ENCODE measurements at regions not wholly inside any gene's neighbourhood (a gene's known extent, or its start where the extent isn't known, plus 50 kb on each side); places are given as distances from the start of the nearest gene placed in this dataset.
"Not testable (repeated sequence)": the region's sequence is repeated elsewhere in the genome, so short reads cannot be mapped to it uniquely, and the experiment has no call there.

DNA sequence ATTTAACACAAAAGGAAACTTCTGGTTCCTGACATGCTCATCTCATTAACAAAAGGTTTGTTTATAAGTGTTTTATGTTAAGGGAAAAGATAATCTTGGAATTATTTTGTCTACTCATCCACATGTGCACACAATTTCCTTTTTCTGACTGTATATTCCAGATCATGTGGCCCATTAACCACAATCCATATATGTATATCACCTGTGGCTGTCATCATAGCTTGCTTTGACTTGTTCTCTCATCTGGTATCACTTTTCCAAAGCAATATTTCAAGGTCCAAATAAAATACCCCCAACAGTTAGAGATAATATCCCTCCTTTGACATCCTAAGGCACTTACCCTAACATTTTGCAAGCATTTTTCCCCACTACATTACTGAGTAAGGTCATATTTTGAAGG, 856.1 kb downstream of the CDH11 start:
- Histone ChIP-seq H3K79me2 (ENCODE audit: control insufficient read depth, insufficient read depth, low read length, unreplicated experiment) (no peaks in the 10 kb centered on the region), H2AFZ (ENCODE audit: low read length, unreplicated experiment) (no peak overlapping the region)

DNA sequence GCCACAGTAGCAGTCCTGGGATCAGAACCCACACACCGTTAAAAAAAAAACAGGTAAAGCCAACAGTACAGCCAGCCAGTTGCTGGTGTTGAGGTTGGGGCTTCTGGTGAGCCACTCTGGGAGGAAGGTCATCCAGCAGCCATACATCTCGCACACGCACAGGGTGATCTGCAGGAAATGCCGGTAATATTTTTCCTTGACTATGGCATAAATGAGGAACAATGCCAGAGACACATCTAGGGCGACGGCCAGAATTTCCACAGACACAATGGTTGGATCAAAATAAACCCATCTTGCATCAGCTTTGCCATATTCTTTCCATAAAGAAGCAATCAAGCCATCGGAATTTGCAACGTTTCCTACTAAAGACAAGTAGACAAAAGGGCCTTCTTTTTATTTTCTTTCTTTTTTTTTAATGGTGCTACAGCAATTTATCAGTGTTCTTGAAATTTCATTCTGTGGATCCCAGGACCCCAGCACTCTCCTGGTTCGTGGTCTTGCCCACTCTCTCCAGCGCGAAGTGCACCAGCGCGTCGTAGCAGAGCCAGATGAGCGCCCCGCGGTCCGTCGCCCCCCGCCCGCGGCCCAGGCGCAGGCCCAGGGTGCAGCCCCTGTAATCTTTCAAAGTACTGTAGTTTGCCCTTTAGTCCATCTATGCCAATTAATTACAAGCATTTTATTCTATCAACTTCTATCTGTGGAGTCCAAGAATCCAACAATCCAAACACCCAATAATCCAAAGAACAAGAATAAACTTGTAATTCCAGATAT, 861.0 kb downstream of the CDH11 start:
- H3K79me2 ChIP-seq (ENCODE audit: control insufficient read depth, insufficient read depth, low read length, unreplicated experiment); H3K4me1 ChIP-seq (ENCODE audit: control insufficient read depth, insufficient read depth, low read length, unreplicated experiment); H3K36me3 ChIP-seq (ENCODE audit: insufficient read depth, low read length); H3K27me3 ChIP-seq (ENCODE audit: insufficient read depth, low read length); H3K27ac ChIP-seq (ENCODE audit: low read depth, low read length); H2AFZ ChIP-seq (ENCODE audit: low read length, unreplicated experiment); H3K4me3 ChIP-seq (ENCODE audit: low read depth, low read length): not testable (repeated sequence)

More for the DNA sequence above, 856.1 kb downstream of the CDH11 start:
- Histone ChIP-seq H3K4me3 (ENCODE audit: low read depth, low read length) (no peak overlapping the region), H3K27ac (ENCODE audit: low read depth, low read length) (no peak overlapping the region), H3K4me1 (ENCODE audit: control insufficient read depth, insufficient read depth, low read length, unreplicated experiment) (no peaks in the 10 kb centered on the region), H3K27me3 (ENCODE audit: insufficient read depth, low read length) (no peaks in the 10 kb centered on the region), H3K36me3 (ENCODE audit: insufficient read depth, low read length) (no peaks in the 10 kb centered on the region)

DNA sequence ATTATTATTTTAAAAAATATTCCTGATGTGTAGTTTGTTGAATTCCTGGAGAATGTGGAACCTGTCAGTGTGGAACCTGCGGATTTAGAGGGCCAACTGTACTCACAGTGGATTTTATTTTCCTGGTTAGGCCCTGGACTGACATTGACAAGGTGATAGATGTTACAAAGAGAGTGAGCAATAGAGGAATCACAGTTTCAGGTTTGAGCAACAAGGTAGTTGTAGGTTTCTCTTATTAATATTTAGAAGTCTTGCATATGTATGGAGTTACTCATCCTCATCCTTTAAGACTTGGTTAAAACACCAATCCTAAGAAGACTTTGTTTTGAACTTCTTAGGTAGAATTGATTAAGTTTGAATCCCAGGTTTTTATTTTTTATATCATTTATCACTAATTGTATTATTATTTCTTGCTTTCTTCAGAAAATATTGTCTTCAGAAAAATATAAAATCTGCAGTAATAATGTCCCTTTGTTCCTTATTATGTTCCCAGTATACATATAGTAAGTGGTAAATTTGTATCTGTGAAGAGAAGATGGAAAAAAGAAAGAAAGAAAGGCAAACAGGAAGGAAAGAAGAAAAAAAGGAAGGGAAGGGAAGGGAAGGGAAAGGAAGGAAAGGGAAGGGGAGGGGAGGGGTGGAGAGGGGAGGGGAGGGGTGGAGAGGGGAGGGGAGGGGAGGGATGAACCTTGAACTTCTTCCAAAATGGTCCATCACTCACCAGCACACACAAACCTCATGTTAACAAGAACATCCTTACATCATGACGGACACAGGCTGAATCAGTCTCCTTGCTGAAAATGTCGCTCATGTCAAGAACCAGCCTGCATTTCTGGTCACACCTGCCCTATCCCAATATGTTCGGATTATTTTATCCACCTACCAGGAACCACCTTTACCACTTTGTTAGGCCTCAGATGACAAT, 867.2 kb downstream of the CDH11 start:
- Histone ChIP-seq H3K79me2 (ENCODE audit: control insufficient read depth, insufficient read depth, low read length, unreplicated experiment) (no peaks in the 10 kb centered on the region), H3K4me3 (ENCODE audit: low read depth, low read length) (no peak overlapping the region), H3K27ac (ENCODE audit: low read depth, low read length) (no peak overlapping the region), H3K4me1 (ENCODE audit: control insufficient read depth, insufficient read depth, low read length, unreplicated experiment) (peaks cover 3% of the 10 kb centered on the region), H3K27me3 (ENCODE audit: insufficient read depth, low read length) (no peaks in the 10 kb centered on the region), H3K36me3 (ENCODE audit: insufficient read depth, low read length) (no peaks in the 10 kb centered on the region), H2AFZ (ENCODE audit: low read length, unreplicated experiment) (no peak overlapping the region)

DNA sequence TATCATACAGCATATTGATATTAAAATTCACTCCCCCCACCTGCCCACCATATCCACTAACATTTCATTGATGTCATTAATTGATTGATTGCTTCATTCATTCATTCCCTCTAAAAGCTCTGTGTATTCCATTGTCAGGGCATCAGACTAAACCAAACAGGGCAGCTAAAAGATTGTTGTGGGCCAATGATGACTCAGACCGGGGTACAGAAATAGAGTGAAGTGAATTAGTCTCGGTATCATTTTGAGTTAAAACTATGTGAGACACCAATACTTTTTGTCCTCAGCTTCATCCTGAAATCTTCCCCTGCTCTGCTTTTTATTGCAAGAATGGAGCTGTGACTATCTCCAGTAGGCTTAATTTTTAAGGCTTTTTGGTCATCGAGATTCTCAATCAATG, 868.3 kb downstream of the CDH11 start:
- Histone ChIP-seq H3K36me3 (ENCODE audit: insufficient read depth, low read length) (no peaks in the 10 kb centered on the region), H3K27me3 (ENCODE audit: insufficient read depth, low read length) (no peaks in the 10 kb centered on the region), H3K79me2 (ENCODE audit: control insufficient read depth, insufficient read depth, low read length, unreplicated experiment) (no peaks in the 10 kb centered on the region), H3K4me3 (ENCODE audit: low read depth, low read length) (no peak overlapping the region), H2AFZ (ENCODE audit: low read length, unreplicated experiment) (no peak overlapping the region), H3K27ac (ENCODE audit: low read depth, low read length) (no peak overlapping the region), H3K4me1 (ENCODE audit: control insufficient read depth, insufficient read depth, low read length, unreplicated experiment) (peaks cover 3% of the 10 kb centered on the region)

DNA sequence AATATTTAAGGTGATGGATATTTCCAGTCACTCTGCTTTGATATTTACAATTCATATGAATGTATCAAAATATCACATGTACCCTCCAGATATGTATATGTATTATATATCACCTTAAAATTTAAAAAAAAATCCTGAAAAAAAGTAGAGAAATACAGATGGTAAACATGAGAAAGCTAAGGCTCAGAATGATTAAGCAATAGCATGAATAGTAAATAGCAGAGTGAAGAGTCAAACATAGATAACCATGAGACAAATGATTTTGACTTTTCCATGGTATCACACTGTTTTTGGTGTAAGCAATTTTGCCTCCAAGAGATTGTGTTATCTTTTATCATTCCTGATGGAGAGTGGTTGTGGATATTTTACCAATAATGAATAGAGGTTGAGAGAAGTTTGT, 868.8 kb downstream of the CDH11 start:
- no peaks in the 10 kb centered on the region for H3K36me3 ChIP-seq (ENCODE audit: insufficient read depth, low read length)
- no peaks in the 10 kb centered on the region for H3K27me3 ChIP-seq (ENCODE audit: insufficient read depth, low read length)
- H3K27ac ChIP-seq (ENCODE audit: low read depth, low read length): no peak overlapping the region
- H3K4me1 ChIP-seq (ENCODE audit: control insufficient read depth, insufficient read depth, low read length, unreplicated experiment): peaks cover 3% of the 10 kb centered on the region
- H2AFZ ChIP-seq (ENCODE audit: low read length, unreplicated experiment): no peak overlapping the region
- H3K4me3 ChIP-seq (ENCODE audit: low read depth, low read length): no peak overlapping the region
- H3K79me2 ChIP-seq (ENCODE audit: control insufficient read depth, insufficient read depth, low read length, unreplicated experiment): no peaks in the 10 kb centered on the region

DNA sequence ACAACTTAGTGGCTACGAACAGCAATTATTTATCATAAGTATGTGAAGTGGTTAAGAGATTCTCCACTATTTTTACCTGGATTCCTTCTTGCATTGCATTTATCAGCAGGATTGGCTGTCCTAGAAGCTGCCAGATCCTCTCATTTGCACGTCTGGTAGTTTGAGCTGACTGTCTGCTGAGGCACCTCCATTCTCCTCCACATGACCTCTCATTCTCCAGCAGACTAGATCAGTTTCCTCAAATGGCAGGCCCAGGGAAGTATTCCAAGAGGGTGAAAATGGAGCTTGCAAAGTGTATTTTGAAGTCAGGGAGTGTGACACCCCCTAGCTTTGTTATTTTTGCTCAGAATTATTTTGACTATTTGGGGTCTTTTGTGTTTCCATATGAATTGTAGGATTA, 870.1 kb downstream of the CDH11 start:
- Histone ChIP-seq H3K36me3 (ENCODE audit: insufficient read depth, low read length) (no peaks in the 10 kb centered on the region), H3K27me3 (ENCODE audit: insufficient read depth, low read length) (no peaks in the 10 kb centered on the region), H3K79me2 (ENCODE audit: control insufficient read depth, insufficient read depth, low read length, unreplicated experiment) (no peaks in the 10 kb centered on the region), H2AFZ (ENCODE audit: low read length, unreplicated experiment) (no peak overlapping the region), H3K4me1 (ENCODE audit: control insufficient read depth, insufficient read depth, low read length, unreplicated experiment) (peaks cover 3% of the 10 kb centered on the region), H3K4me3 (ENCODE audit: low read depth, low read length) (no peak overlapping the region), H3K27ac (ENCODE audit: low read depth, low read length) (no peak overlapping the region)

DNA sequence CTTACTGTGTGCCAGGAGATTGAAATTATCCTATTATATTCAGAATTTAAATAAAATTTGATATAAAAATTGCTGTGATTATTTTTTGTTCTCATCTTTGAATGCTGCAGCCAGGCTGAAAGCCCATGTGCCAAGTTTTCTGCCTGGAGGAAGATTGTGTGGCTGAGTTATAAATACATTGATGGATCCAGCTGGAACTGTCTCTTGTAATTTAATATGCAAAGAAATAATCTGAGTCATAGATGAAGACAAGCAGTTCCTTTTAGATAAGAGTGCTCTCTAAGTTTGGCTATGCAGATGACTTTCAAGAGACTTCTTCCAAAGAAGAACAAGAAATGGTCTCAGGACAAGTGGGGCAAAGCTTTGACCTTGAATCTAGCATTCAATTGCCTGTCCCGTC, 871.0 kb downstream of the CDH11 start:
- Histone ChIP-seq H2AFZ (ENCODE audit: low read length, unreplicated experiment) (no peak overlapping the region), H3K27ac (ENCODE audit: low read depth, low read length) (no peak overlapping the region), H3K4me3 (ENCODE audit: low read depth, low read length) (no peak overlapping the region)

DNA sequence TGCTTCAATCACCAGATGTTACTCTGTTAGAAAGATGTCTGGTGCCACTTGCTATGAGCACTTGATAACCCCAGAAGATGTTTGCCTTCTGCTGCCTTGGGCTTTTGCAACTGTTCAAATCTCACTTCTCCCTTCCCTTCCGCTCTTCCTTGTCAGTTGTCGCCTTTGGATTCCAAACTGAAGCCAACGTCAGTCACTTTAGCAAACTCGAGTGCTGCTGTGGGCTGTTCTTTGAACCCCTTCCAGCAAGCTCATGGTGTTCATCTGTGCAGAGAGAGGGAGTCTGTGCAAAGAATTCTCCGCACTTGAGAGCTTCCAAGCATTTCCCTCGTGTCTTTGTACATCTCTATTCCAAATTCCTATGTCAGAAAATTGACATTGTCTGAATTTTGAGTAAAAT, 879.4 kb downstream of the CDH11 start:
- no peaks in the 10 kb centered on the region for H3K79me2 ChIP-seq (ENCODE audit: control insufficient read depth, insufficient read depth, low read length, unreplicated experiment)
- no peaks in the 10 kb centered on the region for H3K27me3 ChIP-seq (ENCODE audit: insufficient read depth, low read length)
- no peak overlapping the region for H3K27ac ChIP-seq (ENCODE audit: low read depth, low read length)
- no peak overlapping the region for H2AFZ ChIP-seq (ENCODE audit: low read length, unreplicated experiment)
- H3K4me1 ChIP-seq (ENCODE audit: control insufficient read depth, insufficient read depth, low read length, unreplicated experiment): no peaks in the 10 kb centered on the region
- no peaks in the 10 kb centered on the region for H3K36me3 ChIP-seq (ENCODE audit: insufficient read depth, low read length)
- no peak overlapping the region for H3K4me3 ChIP-seq (ENCODE audit: low read depth, low read length)

More for the DNA sequence above, 871.0 kb downstream of the CDH11 start:
- Histone ChIP-seq H3K27me3 (ENCODE audit: insufficient read depth, low read length) (no peaks in the 10 kb centered on the region), H3K79me2 (ENCODE audit: control insufficient read depth, insufficient read depth, low read length, unreplicated experiment) (no peaks in the 10 kb centered on the region), H3K4me1 (ENCODE audit: control insufficient read depth, insufficient read depth, low read length, unreplicated experiment) (peaks cover 3% of the 10 kb centered on the region), H3K36me3 (ENCODE audit: insufficient read depth, low read length) (no peaks in the 10 kb centered on the region)

DNA sequence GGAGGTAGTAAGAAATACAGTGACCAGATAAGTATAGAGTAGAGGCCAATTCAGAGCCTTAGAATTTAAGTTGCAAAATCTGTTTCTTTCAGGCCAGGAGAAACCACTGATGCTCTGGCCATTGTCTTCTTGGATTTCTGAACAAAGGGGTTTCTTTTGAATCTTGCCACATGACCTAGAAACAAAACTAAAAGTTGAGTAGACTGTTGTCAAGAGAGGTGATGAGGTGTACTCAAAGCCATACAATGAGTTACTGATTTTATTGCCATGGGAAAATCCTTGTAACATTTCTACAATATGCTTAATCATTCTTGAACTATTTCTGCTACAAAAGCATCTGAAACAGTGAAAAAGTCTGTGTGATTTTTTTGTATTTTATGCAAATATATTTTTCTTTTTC, 881.3 kb downstream of the CDH11 start:
- Histone ChIP-seq H3K4me1 (ENCODE audit: control insufficient read depth, insufficient read depth, low read length, unreplicated experiment) (no peaks in the 10 kb centered on the region), H3K79me2 (ENCODE audit: control insufficient read depth, insufficient read depth, low read length, unreplicated experiment) (no peaks in the 10 kb centered on the region), H3K27ac (ENCODE audit: low read depth, low read length) (no peak overlapping the region), H2AFZ (ENCODE audit: low read length, unreplicated experiment) (no peak overlapping the region), H3K36me3 (ENCODE audit: insufficient read depth, low read length) (no peaks in the 10 kb centered on the region), H3K4me3 (ENCODE audit: low read depth, low read length) (no peak overlapping the region), H3K27me3 (ENCODE audit: insufficient read depth, low read length) (no peaks in the 10 kb centered on the region)

DNA sequence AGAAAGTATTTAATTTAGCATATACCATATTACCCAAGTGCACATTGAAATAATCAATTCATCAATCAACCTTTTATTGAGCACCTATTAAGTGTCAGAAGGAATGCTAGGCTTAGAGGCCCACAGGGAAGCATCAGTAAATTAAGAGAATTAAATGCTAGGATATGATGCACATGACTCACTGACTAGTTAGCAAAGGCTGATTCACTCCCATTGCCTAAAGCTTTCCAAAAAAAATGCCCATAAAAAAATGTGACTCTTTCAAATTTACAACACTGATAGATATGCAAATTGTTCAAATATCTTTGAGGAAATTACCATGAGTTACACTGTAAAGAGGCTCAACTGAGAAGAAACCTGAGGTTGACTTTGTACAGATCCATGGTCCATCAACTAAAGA, 883.3 kb downstream of the CDH11 start:
- Histone ChIP-seq H2AFZ (ENCODE audit: low read length, unreplicated experiment) (no peak overlapping the region), H3K27ac (ENCODE audit: low read depth, low read length) (no peak overlapping the region), H3K79me2 (ENCODE audit: control insufficient read depth, insufficient read depth, low read length, unreplicated experiment) (no peaks in the 10 kb centered on the region), H3K4me3 (ENCODE audit: low read depth, low read length) (no peak overlapping the region), H3K4me1 (ENCODE audit: control insufficient read depth, insufficient read depth, low read length, unreplicated experiment) (no peaks in the 10 kb centered on the region), H3K36me3 (ENCODE audit: insufficient read depth, low read length) (no peaks in the 10 kb centered on the region), H3K27me3 (ENCODE audit: insufficient read depth, low read length) (no peaks in the 10 kb centered on the region)

DNA sequence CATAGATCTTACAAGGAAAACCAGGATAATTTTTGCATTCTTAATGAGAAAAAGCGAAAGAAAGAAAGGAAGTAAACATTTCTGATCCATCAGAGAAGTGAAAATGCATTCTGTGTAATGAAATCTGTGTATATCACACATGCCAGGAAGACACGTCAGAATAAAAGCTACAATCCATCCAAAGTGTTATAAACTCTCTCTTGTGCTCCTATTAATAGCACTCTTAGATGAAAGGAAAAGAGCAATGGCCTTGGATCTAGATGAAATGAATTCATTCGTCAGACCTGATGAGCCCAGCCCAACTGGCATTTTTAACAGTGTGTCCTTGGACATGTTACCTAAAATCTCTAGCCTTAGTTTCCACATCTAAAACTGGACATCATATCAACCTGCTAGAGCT, 885.5 kb downstream of the CDH11 start:
- no peak overlapping the region for H2AFZ ChIP-seq (ENCODE audit: low read length, unreplicated experiment)
- no peak overlapping the region for H3K4me3 ChIP-seq (ENCODE audit: low read depth, low read length)
- H3K27me3 ChIP-seq (ENCODE audit: insufficient read depth, low read length): no peaks in the 10 kb centered on the region
- no peaks in the 10 kb centered on the region for H3K79me2 ChIP-seq (ENCODE audit: control insufficient read depth, insufficient read depth, low read length, unreplicated experiment)
- no peaks in the 10 kb centered on the region for H3K36me3 ChIP-seq (ENCODE audit: insufficient read depth, low read length)
- H3K4me1 ChIP-seq (ENCODE audit: control insufficient read depth, insufficient read depth, low read length, unreplicated experiment): no peaks in the 10 kb centered on the region
- no peak overlapping the region for H3K27ac ChIP-seq (ENCODE audit: low read depth, low read length)

Data from ACC112 (cell line).